Heart right ventricle (tissue), 16 donors: ENCODE measurements at regions not wholly inside any gene's neighbourhood (a gene's known extent, or its start where the extent isn't known, plus 50 kb on each side); places are given as distances from the start of the nearest gene placed in this dataset.

Experiments used
- ATAC-seq, 8 donors: fragments of 200-7000 bp; cut with Tn5 transposase; one replicate each; pipeline ENCODE4 v1.9.1; 2020; ENCODE audit warnings: mild to moderate bottlenecking in 8 of 8, moderate library complexity in 8 of 8, moderate number of reproducible peaks in 1 of 8
- DNase-seq, 2 donors: peaks; one replicate each; pipeline ENCODE4 v3.0.0-alpha.2; 2020
- H3K27ac ChIP-seq, 10 donors: fragments of 200-600 bp; sonication (generic) in 2 of 10; one replicate each; pipeline versions ENCODE4 v1.5.0 to v1.8.0; 2020 to 2022; ENCODE audit warnings: mild to moderate bottlenecking in 3 of 10
- H3K27me3 ChIP-seq, 7 donors: fragments of 200-600 bp; one replicate each; pipeline ENCODE4 v1.8.0; 2021 to 2022; ENCODE audit warnings: mild to moderate bottlenecking in 2 of 7
- H3K36me3 ChIP-seq, 9 donors: fragments of 200-600 bp; sonication (generic) in 1 of 9; one replicate each; pipeline versions ENCODE4 v1.5.0 to v1.8.0; 2020 to 2022; ENCODE audit warnings: mild to moderate bottlenecking in 2 of 9
- H3K4me1 ChIP-seq, 9 donors: fragments of 200-600 bp; sonication (generic) in 1 of 9; one replicate each; pipeline versions ENCODE4 v1.5.0 to v1.8.0; 2020 to 2022; ENCODE audit warnings: mild to moderate bottlenecking in 4 of 9
- H3K4me3 ChIP-seq, 10 donors: fragments of 200-600 bp; sonication (generic) in 2 of 10; one replicate each; pipeline versions ENCODE4 v1.5.0 to v1.8.0; 2020 to 2022; ENCODE audit warnings: mild to moderate bottlenecking in 7 of 10, moderate library complexity in 2 of 10
- H3K9me3 ChIP-seq, 11 donors: fragments of 200-600 bp in 10 of 11; sonication (generic) in 2 of 11; one replicate each; pipeline versions ENCODE4 v1.5.0 to v1.8.0; 2013 to 2022; ENCODE audit warnings: mild to moderate bottlenecking in 2 of 11, control low read depth in 1 of 11, moderate library complexity in 1 of 11
- CTCF ChIP-seq, 9 donors: fragments of 200-600 bp; sonication (generic) in 2 of 9; IDR thresholded peaks; one replicate each; pipeline versions ENCODE4 v1.5.0 to v1.8.0; 2021 to 2022; ENCODE audit warnings: antibody characterized with exemption in 9 of 9, mild to moderate bottlenecking in 5 of 9, moderate library complexity in 1 of 9
- WGBS, 2 donors: extraction: QIAGEN DNeasy Blood & Tissue Kit; methylation state at CpG; one replicate each; pipeline ENCODE4 v1.1.7; 2013; ENCODE audit warnings: inconsistent platforms in 1 of 2; 5-methylcytosine and 5-hydroxymethylcytosine counted together
- intact Hi-C, 10 donors: fragments of 100-400 bp; cut with DNase I; formaldehyde crosslinking; loops; one replicate each; pipeline versions ENCODE4 v1.11.1 to v1.14.2; 2022
- donor health status: Arrhythmogenic right ventricular cardiomyopathy.
- donor health status: ischemic (EF 13 %, LVEDD 7.1; RV severe dilation, severe dysfunction).
- donor health status: healthy with polysubstance abuse.
- donor health status: DM: no; HTN: yes; CAD: no.
- donor health status: DM: no; HTN: no; CAD: no.
- donor health status: ischemic (EF 25% LVEDD 6.9; RV normal size, moderate dysfunction).
- donor health status: ischemic (EF 25% LVEDD 5.7; RV mildly dilated, moderate dysfunction).
- donor health status: healthy.
- donor health status: DM: yes; HTN: yes; CAD: no.
- donor health status: Ischemic cardiomyopathy.
- donor health status: ischemic (EF 35%, LVEDD 5.7; RV mildly dilated, moderate dysfunction).
- donor health status: nonischemic (EF 11% LVEDD 7.7; RV severe dilation, severe dysfunction).
- donor health status: DM: yes; HTN: yes; CAD: no.
- donor health status: PGD.
- donor health status: ischemic (EF 29% LVEDD 5.4; RV normal size, mild dysfunction).
- donor health status: nonischemic (EF 23%, LVEDD 6.1; RV moderate dilation, normal function).

- no peaks in the 10 kb centered on the region for H3K4me1 ChIP-seq
- no peak for DNase-seq
- intact Hi-C loops = no loop called here
These were observed 156.9 kb upstream of the DCC start for GRCh38 chr18:52183107-52183506.

GRCh38 chr18:52190195-52190594 lies 149.8 kb upstream of the DCC start:
- no peak for DNase-seq
- TF ChIP-seq CTCF (IDR thresholded peaks at IDR 0.05) = no peak
- intact Hi-C loops = no loop called here
- Histone ChIP-seq H3K4me3 (no peak overlapping the region), H3K36me3 (no peaks in the 10 kb centered on the region), H3K27ac (no peak overlapping the region), H3K27me3 (no peaks in the 10 kb centered on the region), H3K4me1 (no peaks in the 10 kb centered on the region), H3K9me3 (no peaks in the 10 kb centered on the region)
- 76% methylated on average over 3 of the region's 3 CpGs for WGBS, 2 donors
- no peak for ATAC-seq

More at GRCh38 chr18:52183107-52183506, 156.9 kb upstream of the DCC start:
- H3K27me3 ChIP-seq = no peaks in the 10 kb centered on the region
- 88 to 92% methylated on average over 2 of the region's 2 CpGs for WGBS, 2 donors
- no peaks in the 10 kb centered on the region for H3K36me3 ChIP-seq
- ATAC-seq = no peak
- H3K27ac ChIP-seq = no peak overlapping the region
- no peak for TF ChIP-seq CTCF (IDR thresholded peaks at IDR 0.05)
- peaks cover 0 to 5% (median 0%) of the 10 kb centered on the region in 11 donors for H3K9me3 ChIP-seq
- no peak overlapping the region for H3K4me3 ChIP-seq

GRCh38 chr18:52190631-52191030 lies 149.4 kb upstream of the DCC start:
- H3K36me3 ChIP-seq = no peaks in the 10 kb centered on the region

GRCh38 chr18:52200406-52200805 lies 139.6 kb upstream of the DCC start:
- DNase-seq = no peak
- no peak overlapping the region for H3K4me3 ChIP-seq
- WGBS, 2 donors = 84 to 86% methylated on average over 1 of the region's 1 CpG

More at GRCh38 chr18:52190631-52191030, 149.4 kb upstream of the DCC start:
- DNase-seq (no peak), ATAC-seq (no peak)
- intact Hi-C loops = no loop called here
- H3K27me3 ChIP-seq = no peaks in the 10 kb centered on the region
- no peak overlapping the region for H3K27ac ChIP-seq
- whole genome bisulfite sequencing, 2 donors = 82 to 85% methylated on average over 5 of the region's 5 CpGs
- H3K4me1 ChIP-seq = no peaks in the 10 kb centered on the region
- H3K4me3 ChIP-seq = no peak overlapping the region
- H3K9me3 ChIP-seq = no peaks in the 10 kb centered on the region
- no peak for TF ChIP-seq CTCF (IDR thresholded peaks at IDR 0.05)

More at GRCh38 chr18:52200406-52200805, 139.6 kb upstream of the DCC start:
- no peaks in the 10 kb centered on the region for H3K4me1 ChIP-seq
- H3K27ac ChIP-seq = no peak overlapping the region
- no peak for ATAC-seq
- TF ChIP-seq CTCF (IDR thresholded peaks at IDR 0.05) = no peak
- intact Hi-C loops = no loop called here
- H3K9me3 ChIP-seq = peaks cover 0 to 12% (median 0%) of the 10 kb centered on the region in 11 donors
- no peaks in the 10 kb centered on the region for H3K36me3 ChIP-seq
- no peaks in the 10 kb centered on the region for H3K27me3 ChIP-seq
